T1000 (cell line): ENCODE measurements at regions not wholly inside any gene's neighbourhood (a gene's known extent, or its start where the extent isn't known, plus 50 kb on each side); places are given as distances from the start of the nearest gene placed in this dataset.
"Not testable (repeated sequence)": the region's sequence is repeated elsewhere in the genome, so short reads cannot be mapped to it uniquely, and the experiment has no call there.

ENCODE experiments used
- DNase-seq: peaks from one replicate; lab custom pipeline; 2025; ENCODE audit warnings: mixed read lengths; lab: John Stamatoyannopoulos, UW

DNA sequence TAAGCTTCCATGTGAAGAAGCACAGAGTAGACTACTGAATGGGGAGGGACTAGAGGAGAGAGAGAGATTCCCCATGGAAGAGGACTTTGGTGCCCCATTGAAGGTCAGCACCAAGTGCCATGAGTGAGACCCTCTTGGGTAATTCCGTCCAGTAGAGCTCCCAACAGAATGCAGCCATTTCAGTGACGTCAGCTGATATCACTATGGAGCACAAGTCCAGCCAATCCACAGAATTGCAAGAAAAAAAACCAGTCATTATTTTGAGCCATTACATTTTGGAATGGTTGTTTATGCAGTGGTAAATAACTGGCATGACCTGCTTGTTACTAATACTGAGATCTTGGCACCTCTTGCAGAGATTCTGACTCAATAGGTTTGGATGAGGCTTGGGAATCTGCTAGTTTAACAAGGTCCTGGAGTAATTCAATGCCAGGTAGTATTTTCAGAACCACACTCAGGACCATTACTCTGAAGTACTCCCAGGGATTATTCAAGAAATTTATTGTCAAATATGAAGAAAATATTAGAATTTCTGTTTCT, 52.6 kb upstream of the SP8 start:
- no peak for DNase-seq

DNA sequence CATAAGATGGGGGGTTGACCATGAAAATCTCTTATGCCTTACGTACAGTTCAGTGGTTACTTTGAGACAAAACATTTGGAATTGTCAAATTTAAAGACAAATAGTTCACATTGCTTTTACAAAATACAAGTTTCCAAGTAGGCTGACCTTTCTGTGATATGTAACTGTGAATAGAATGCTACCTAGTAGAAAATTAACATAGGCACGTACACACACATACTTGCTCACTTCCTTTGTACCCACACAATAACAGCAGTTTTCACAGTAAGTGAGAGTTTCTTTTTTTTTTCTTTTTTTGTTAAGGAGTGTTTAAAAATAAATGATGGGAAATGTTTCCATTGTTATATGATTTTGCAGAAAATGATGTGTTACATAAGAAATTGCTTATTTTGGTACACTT, 53.3 kb upstream of the SP8 start:
- DNase-seq = no peak

DNA sequence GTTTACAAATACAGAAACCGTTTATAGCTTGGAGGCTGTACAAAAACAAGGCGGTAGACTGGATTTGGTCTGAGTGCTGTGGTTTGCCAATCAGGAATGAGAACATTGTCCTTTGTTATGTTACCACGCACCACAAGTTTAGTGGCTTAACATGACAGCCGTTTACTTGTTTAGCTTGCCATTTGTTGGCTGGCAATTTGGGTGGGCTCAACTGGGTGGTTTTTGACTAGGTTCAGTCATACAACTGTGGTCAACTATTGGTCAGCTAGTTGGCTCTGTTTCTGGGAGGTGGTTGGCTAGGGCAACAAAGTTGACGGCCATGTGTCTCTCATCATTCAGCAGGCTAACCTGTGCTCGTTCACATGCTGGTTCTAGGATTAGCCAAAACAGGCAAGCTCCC, 60.1 kb upstream of the SP8 start:
- DNase-seq = no peak

DNA sequence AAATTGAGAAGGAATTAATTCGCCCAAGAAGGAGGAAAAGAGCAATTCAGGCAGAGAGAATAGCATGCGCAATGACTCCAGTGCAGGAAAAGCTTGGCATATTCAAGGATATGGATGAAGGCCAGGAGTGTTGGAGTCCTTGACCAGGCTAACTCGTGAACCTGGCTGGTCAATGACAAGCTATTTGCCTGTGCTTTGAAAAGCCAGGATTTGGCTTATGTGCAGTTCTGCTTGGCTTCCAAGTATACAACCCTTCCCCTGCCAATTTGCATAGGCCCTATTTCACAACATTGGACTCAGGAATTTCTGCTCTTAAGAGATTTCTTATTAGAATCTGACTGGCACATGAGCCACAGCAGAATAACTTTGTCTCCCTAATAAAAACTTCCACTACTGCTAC, 72.3 kb upstream of the SP8 start:
- no peak for DNase-seq

DNA sequence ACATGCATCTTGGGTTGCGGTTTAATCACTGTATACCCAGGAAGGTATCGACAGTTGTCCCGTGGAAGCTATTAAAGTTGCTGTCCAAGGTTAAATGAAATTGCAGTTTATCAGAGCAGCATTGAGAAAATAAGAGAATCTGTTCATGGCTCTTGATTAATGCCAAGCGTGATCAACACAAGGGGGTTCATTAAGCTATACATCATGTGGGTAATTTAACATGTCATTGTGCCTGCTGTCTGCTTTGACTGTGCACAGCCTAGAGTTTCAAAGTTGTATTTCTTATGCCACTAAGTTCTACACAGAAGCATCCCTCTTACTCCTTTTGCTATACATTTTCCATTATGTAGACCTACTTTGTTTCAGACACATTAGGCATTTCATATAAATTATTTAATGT, 74.8 kb upstream of the SP8 start:
- no peak for DNase-seq

DNA sequence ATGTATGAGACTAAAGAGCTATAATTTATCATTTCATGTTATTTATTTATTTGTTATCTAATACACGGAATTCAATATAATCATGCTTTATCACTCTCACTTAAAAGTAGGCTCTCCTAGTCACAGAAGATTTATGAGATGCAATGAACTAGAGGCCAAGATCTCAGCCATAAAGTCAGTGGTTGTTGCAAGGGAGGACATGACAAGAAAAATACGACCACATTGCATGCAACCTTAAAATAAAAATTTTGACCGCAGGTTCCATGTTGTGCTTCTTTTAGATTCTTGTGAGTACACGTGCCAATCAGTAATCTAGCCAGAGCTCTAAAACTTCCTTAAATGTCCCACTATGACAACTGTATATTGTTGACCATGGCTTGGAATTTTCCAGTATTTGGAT, 75.9 kb upstream of the SP8 start:
- DNase-seq = no peak

DNA sequence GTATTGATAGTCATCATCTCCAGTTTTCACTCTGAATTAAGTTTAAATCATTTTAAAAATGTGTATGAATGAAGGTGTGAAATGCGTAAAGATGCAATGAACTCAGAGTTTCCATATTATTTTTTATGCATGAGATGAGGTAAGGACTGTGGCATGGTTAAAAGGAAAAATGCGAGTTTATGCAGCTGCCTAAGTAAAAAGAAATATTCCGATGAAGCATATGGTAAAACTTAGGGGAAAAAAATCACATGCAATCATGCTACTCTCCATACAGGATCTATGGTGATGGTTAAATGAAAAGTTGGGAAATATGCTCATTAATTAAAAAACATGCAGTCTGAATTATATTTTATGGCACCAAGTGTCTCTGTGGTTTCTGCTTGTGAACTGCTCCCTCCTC, 77.5 kb upstream of the SP8 start:
- DNase-seq = no peak

DNA sequence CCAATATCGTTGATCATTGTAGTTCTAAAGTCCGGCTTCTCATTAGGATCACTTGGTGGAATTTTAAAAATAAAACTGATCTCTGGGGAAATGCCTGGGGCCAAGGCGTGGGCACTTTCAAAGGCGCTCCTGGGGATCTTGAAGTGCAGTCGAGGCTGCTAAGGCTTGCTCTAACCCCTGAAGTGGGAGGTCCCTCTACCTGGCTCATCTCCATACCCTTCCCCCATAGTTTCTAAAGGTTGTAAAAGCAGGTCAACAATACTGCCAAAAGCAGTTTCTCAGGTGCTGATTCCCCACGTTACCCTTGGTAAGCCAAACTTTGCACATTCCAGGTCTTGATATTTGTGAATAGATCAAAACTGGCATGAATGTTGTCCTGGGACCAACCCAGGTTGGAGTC, 79.0 kb upstream of the SP8 start:
- no peak for DNase-seq

DNA sequence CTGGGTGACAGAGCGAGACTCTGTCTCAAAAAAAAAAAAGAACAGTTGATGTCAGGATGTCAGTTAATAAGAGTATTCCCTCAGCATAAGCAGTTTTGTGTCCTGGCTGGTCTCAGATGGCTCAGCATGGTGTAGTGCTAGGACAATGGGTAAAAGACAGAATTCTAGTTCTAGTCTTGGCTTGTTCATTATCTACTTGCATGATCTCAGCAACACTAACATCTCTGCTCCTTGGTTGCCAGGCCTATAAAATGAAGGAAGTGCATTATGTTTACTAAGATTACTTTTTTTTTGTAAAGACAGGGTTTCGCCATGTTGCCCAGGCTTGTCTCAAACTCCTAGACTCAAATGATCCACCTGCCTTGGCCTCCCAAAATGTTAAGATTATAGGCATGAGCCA, 84.3 kb upstream of the SP8 start:
- DNase-seq = no peak

DNA sequence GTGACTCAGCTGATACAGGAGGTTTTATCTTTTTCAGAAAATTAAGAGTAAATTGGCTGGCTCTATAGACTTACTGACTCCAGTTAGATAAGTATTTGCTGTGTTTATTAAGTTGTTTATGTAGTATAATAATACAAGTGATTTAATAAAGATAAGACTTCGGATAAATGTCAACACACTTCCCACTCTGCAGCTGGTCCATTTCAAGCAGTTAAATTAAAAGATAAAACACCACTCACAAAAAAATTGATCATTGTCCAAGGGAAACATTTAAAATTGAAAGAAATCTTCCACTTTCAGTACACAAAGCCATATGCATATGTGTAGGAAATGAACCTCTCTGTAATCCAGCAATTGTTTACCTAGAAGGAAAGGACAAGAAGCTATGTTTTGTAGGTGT, 106.1 kb upstream of the SP8 start:
- no peak for DNase-seq

DNA sequence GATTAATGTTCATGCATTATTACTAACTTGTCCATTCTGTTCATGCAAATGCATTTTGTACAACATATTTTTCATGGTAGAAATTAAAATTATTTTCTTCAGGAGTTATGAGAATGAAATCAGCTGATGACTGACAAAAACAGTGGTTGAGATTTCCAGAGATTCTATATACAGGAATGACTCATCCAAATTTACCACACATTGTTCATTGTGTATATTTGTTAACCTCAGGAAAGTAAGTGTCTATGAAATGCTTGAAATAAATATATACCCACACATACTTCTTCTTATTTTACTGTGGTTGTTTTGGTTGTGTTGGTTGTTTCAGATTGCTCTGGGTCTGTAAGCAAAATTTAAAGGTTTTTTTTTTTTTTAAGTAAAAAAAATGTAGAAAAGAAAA, 108.1 kb upstream of the SP8 start:
- DNase-seq = no peak

DNA sequence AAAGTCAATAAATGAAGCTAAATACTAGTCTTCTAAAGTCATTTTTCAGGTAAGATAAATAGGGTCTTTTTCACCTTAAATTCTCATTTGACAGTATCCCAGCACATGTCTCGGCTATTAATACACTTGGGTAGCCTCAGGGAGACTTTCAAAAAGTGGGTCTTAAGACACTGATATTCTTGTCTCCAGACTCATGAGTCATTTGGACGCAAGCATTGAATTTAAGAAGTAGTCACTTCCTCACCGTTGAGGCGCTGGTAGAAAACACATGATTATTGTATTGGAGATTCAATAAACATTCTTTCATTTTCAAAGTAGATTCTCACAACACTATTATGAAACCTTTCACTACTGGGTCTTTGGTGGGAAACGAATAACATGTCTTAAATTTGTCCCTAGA, 108.9 kb upstream of the SP8 start:
- no peak for DNase-seq

DNA sequence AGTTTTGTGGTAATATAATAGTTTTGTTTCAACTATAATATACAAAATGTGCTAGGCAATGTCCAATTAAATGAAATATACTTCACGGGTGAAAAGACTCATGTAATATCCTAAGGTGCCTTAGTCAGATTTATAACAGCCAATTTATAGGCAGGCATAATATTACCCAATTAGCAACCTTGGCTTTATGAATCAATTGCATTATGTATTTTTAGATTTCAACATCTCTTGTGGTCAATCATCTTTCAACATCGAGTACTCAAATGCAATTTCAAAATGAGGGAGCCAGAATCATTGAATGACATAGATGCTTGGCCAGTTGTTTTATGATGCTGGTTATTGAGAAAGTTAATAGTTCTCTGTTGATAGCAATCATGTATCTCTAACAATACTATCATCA, 110.3 kb upstream of the SP8 start:
- DNase-seq = no peak

DNA sequence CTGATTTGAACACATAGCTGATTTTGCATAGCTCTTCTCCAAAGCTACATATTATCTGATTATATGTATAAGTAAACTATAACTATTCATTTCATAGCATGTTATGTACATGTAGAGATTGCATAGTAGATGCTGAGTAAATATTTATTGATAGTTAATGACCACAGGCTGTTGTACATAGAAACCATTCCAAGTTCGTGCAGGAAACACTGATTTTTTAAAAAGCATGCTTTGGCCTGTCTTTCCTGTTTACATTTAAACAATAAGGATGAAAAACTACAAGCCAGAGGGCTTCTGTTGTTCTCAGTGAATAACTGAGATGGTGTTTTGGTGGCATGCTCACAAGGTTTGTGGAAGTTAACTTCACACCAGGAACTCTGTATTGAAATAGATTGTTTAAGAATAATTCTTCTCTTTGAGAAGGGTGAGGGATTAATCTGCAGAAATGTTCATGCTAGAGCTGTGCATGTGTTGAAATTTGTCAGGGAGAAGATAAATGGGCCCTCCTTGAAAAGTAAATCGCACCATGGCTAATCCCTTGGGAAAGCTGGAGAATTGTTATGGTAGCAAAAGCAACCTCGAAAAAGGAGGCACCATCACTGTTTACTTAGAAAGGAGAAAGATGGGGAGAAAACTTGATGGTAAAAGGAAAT, 120.2 kb upstream of the SP8 start:
- DNase-seq = no peak

DNA sequence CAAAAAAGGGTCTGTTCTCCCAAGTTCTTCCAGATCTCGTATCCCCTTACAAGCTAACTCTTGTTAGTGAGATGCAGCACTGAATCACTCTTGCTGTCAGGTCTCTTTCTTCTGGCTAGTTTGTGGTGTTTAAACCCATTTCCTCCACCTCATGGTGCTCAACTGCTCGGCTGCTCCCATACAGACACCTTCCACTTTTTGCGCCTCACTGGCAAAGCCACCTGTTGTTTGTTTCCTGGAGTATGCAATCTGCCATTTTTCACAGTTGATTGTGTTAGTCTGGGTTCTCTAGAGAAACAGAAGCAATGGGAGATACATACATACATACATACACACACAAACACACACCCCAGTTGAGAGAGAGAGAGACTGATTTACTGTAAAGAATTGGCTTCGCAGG, 124.4 kb upstream of the SP8 start:
- no peak for DNase-seq

DNA sequence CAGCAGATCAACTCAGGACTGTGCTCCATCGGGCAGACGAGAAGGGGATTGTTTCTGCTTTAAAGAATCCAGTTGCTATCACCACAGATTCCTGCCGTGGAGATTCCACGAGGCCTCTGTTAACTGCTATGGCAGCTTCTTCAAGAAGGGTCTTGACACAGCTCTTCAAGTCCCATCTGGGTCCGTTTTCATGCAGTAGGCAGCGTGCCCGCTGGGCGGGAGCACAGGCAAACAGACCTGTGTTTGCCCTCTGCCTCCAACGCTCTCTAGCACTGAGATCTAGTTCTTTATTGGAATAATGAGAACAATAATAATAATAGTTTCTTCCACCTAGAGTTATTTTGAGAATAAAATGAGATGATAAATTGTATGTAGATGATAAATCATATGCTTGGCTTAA, 127.2 kb upstream of the SP8 start:
- no peak for DNase-seq

DNA sequence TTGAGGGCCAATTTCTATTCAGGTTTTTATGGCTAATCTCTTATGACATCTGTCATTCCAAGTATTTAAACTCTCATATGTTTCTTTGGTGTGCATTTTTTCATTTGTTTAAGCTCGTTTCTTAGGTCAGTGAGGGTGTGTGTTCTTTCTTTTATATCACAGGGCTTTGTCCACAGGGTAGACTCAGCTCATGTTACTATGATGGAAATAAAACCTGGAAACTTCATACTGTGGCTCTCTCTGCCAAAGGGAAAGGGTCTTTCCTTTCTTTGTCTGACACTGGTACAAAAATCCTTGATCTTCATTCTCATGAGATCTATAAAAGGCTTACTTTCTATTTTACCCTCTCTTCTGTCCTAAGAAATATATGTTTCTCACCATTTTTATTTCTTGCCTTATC, 129.6 kb upstream of the SP8 start:
- DNase-seq = no peak

DNA sequence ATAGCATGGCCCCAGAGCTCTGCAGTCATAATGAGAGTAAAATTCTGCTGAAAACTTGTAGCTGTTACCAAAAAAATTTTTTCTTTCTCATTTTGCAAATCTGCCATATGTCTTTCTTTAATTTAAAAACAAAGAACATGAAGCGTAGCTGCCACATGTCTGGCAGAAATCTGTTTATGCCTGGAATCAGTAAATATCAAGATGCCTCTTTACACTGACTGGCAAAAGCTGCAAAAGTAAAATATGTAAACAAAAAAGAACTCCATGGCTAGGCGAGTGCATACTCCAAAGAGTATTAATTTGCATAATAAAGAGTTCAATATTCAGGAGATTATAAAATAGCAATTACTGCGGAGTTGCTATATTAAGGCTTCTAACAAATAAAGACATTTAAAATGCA, 130.9 kb upstream of the SP8 start:
- no peak for DNase-seq

DNA sequence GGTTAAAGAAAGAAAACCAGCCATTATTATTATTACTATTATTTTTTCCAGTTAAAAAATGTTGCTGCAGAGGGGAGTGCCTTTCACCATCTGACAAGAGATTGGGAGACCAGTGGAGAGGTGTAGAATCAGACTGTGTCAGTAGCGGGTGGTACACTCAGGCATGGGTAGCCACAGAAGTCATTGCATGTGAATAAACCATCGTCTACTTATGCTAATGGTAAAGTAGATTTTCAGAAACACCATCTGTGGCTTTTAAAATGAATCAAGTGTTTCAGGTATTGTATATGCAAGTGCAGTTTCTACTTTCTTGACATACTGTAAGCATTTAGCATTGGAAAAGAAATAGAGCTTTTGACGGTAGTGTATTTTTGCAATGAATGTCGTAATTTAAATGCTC, 131.5 kb upstream of the SP8 start:
- DNase-seq = no peak

DNA sequence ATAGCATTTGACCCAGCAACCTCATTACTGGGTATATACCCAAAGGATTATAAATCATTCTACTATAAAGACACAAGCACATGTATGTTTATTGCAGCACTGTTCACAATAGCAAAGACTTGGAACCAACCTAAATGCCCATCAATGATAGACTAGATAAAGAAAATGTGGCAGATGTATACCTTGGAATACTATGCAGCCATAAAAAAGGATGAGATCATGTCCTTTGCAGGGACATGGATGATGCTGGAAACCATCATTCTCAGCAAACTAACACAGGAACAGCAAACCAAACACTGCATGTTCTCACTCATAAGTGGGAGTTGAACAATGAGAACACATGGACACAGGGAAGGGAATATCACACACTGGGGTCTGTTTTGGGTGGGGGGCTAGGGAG, 140.5 kb upstream of the SP8 start:
- not testable (repeated sequence) for DNase-seq

DNA sequence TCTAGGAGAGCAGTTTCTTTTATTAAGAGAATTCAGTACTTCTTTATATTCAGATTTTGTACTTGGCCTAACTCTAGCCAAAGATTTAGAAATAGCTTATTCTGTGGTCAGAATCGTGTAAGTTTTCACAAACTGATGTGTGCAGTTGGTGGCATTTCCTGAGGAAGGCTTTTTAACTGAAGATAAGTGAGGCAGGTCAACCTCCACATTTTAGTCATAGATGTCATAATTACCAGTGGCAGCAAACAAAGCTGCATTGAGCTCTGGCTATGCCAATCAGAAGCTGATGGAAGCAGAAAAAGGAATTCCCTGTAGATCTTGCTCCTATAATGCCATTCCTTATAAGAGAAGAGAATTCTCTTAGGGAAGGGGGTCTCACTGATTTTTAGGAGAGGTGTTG, 141.3 kb upstream of the SP8 start:
- no peak for DNase-seq

DNA sequence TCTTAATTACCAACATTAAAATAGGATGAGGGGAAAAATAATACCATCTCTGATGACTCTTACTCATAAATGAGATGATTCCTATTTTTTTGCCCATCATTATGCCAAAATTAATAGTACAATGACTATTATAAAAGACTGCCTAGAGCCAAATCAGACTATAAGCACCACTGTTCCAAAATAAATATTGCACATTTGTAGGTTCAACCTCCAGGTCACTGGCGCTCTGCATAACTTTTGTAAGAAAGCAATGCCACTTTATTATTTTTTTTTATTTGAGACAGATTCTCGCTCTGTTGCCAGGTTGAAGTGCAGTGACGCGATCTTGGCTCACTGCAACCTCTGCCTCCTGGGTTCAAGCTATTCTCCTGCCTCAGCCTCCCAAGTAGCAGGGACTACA, 142.5 kb upstream of the SP8 start:
- DNase-seq = no peak

DNA sequence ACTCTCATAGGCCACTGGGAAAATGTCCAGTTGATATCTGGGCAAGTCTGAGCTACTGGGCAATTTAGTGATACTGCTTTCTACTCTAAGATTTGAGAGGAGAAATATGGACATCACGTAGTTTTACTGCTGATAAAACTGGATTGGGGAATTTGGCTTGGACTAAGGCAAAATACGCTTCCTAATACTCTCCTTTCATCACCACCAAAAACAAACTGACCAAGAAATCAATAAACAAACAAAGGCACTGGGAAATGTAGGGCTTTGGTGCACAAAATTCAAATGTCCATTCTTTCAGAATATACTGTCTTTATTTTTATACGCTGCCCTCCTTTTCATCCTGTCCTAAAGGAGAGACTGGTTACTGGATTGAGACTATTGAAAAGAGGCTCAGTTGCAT, 145.1 kb upstream of the SP8 start:
- DNase-seq = no peak

DNA sequence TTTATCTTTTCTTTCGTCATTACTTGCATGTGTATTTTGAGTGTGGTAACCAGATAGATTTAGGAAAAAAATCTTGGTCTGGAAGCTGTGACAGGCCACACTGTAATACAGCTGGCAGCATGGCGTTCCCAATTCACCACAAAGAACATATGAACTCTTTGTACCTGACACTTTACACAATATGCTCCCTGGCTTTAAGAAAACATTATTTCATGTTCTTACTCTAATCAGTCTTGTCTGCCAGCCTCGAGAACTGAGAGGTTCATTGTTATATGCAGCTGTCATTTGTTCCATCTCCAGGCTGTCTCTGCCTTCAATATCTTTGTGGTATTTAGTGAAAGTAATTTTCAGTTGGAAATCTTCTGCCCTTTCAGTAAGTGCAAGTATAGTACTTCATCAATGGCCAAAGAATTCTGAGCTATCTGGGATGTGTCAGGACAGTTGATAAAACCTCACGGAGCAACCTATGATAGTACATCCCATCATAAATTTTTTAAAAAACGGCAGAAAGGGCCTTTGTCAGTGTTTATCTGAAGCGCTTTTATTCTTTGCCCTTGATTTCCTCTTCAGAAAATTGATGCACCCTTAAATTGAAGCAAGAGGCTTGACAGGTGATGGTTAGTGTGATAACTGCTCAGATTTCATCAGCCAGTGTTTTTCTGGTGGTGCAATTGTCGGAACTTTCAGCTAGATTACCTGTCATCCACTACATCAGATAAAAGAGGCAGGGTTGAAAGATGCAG, 146.3 kb upstream of the SP8 start:
- no peak for DNase-seq
